Keratinocyte (primary cell): ENCODE measurements at regions not wholly inside any gene's neighbourhood (a gene's known extent, or its start where the extent isn't known, plus 50 kb on each side); places are given as distances from the start of the nearest gene placed in this dataset.

ENCODE experiments used
- DNase-seq: peaks from one replicate; pipeline ENCODE4 v3.0.0-alpha.2; 2011; ENCODE audit warnings: low read depth, missing footprints, low spot score
- FAIRE-seq: peaks from 2 replicates; lab custom pipeline; 2011; peaks lifted over from hg19 to GRCh38; lab: Jason Lieb, UNC
- H2AFZ ChIP-seq: 2 replicates; pipeline ENCODE4 v1.6.0; 2012; ENCODE audit warnings: low read length, control low read depth, inconsistent platforms; ENCODE audit not compliant: control insufficient read depth
- H3K27ac ChIP-seq: 2 replicates; pipeline ENCODE4 v1.5.1; 2011; ENCODE audit warnings: low read length; ENCODE audit not compliant: control insufficient read depth, insufficient read depth
- H3K27me3 ChIP-seq: 3 replicates; pipeline ENCODE4 v1.6.0; 2011; ENCODE audit warnings: low read length; ENCODE audit not compliant: control insufficient read depth, insufficient read depth; ENCODE audit errors: extremely low read depth
- H3K36me3 ChIP-seq, 2 experiments: 2 replicates in 1 of 2; 3 replicates in 1 of 2; pipeline ENCODE4 v1.5.1; 2011; ENCODE audit warnings: low read length in 2 of 2, mild to moderate bottlenecking in 1 of 2; ENCODE audit not compliant: control insufficient read depth in 2 of 2, insufficient read depth in 2 of 2; ENCODE audit errors: extremely low read depth in 1 of 2
- H3K4me1 ChIP-seq: 3 replicates; pipeline ENCODE4 v1.5.1; 2011; ENCODE audit warnings: low read length; ENCODE audit not compliant: control insufficient read depth, insufficient read depth; ENCODE audit errors: extremely low read depth
- H3K4me2 ChIP-seq: 3 replicates; pipeline ENCODE4 v1.6.0; 2011; ENCODE audit warnings: low read depth, low read length; ENCODE audit not compliant: control insufficient read depth, insufficient read depth; ENCODE audit errors: extremely low read depth
- H3K4me3 ChIP-seq, 3 experiments: fragments of 200-600 bp in 1 of 3; sonication (generic) in 1 of 3; 2 replicates in 2 of 3; 3 replicates in 1 of 3; pipeline ENCODE4 v1.5.1; 2011 to 2016; ENCODE audit warnings: low read length in 3 of 3, mild to moderate bottlenecking in 3 of 3, control low read depth in 2 of 3, inconsistent platforms in 1 of 3, low read depth in 1 of 3, mixed read lengths in 1 of 3, mixed run types in 1 of 3, moderate library complexity in 1 of 3; ENCODE audit not compliant: control insufficient read depth in 2 of 3, insufficient read depth in 2 of 3; ENCODE audit errors: extremely low read depth in 1 of 3
- H3K79me2 ChIP-seq: 2 replicates; pipeline ENCODE4 v1.6.0; 2012; ENCODE audit warnings: low read length; ENCODE audit not compliant: control insufficient read depth, insufficient read depth
- H3K9ac ChIP-seq: 3 replicates; pipeline ENCODE4 v1.6.0; 2011; ENCODE audit warnings: low read length; ENCODE audit not compliant: control insufficient read depth, insufficient read depth; ENCODE audit errors: extremely low read depth
- H3K9me1 ChIP-seq: 3 replicates; pipeline ENCODE4 v1.6.0; 2011; ENCODE audit warnings: low read length; ENCODE audit not compliant: control insufficient read depth, insufficient read depth; ENCODE audit errors: extremely low read depth
- H3K9me3 ChIP-seq: 2 replicates; pipeline ENCODE4 v1.5.1; 2012; ENCODE audit warnings: low read depth, low read length; ENCODE audit not compliant: control insufficient read depth
- H4K20me1 ChIP-seq: 3 replicates; pipeline ENCODE4 v1.6.0; 2011; ENCODE audit warnings: low read length; ENCODE audit not compliant: control insufficient read depth, insufficient read depth; ENCODE audit errors: extremely low read depth
- CTCF ChIP-seq, 3 experiments: IDR thresholded peaks in 1 of 3; conservative IDR thresholded peaks in 1 of 3; optimal IDR thresholded peaks in 1 of 3; 2 replicates in 2 of 3; 3 replicates in 1 of 3; pipeline versions ENCODE3 to v1.5.1; 2011; ENCODE audit warnings: low read length in 3 of 3, mild to moderate bottlenecking in 3 of 3, moderate library complexity in 2 of 3, control low read depth in 1 of 3, inconsistent platforms in 1 of 3; ENCODE audit not compliant: insufficient read depth in 2 of 3; ENCODE audit errors: extremely low read depth in 1 of 3
- EZH2 ChIP-seq: IDR thresholded peaks from one replicate; pipeline ENCODE4 v1.6.1; 2012; ENCODE audit warnings: inconsistent platforms, mild to moderate bottlenecking, low read length, moderate library complexity
- dilution Hi-C: fragments of 300-500 bp; cut with MboI; formaldehyde crosslinking; loops from one replicate; pipeline ENCODE4 v1.7.0; 2020; ENCODE audit warnings: low sequenced_read_pairs; ENCODE audit not compliant: extremely low pct_ligation_motif_present

DNA sequence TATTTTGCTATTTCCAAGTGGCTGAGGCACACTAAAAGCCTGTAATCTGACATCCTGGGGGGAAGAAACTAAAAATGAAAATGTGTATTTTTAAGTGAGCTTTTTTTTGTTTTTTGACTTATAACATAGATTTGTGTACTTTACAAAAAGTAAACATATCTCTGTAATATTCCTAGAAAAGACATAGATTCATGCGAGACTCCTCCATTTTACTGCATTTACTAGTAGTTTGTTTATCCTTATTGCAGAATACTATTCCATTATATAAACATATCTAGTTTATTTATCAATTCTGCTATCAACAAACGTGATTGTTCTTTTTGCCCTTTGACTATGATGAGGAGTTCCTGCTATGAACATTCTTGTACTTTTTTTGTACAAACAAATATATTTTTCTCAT is 67.8 kb upstream of the PLSCR5 start:
- Histone ChIP-seq H3K4me3 (no peak overlapping the region), H4K20me1 (no peaks in the 10 kb centered on the region), H3K9me1 (no peaks in the 10 kb centered on the region), H3K79me2 (no peaks in the 10 kb centered on the region), H3K36me3 (no peaks in the 10 kb centered on the region), H2AFZ (no peak overlapping the region), H3K9ac (no peak overlapping the region), H3K9me3 (no peaks in the 10 kb centered on the region), H3K4me2 (no peak overlapping the region), H3K27me3 (no peaks in the 10 kb centered on the region), H3K27ac (no peak overlapping the region), H3K4me1 (no peaks in the 10 kb centered on the region)
- no peak for FAIRE-seq
- DNase-seq: no peak
- no peak for TF ChIP-seq EZH2
- no peak for TF ChIP-seq CTCF (optimal IDR thresholded peaks at IDR 0.05 in 1 of 3, IDR thresholded peaks at IDR 0.05 in 1 of 3, conservative IDR thresholded peaks at IDR 0.05 in 1 of 3; ENCODE audit: extremely low read depth in 1 of 3, insufficient read depth in 2 of 3, low read length in 3 of 3)
- dilution Hi-C loops: no loop called here

- Histone ChIP-seq H3K9me1 (no peaks in the 10 kb centered on the region), H3K4me1 (no peaks in the 10 kb centered on the region), H3K27ac (no peak overlapping the region), H3K27me3 (no peaks in the 10 kb centered on the region), H3K4me3 (no peak overlapping the region), H2AFZ (no peak overlapping the region), H3K4me2 (no peak overlapping the region), H3K36me3 (no peaks in the 10 kb centered on the region), H3K9ac (no peak overlapping the region), H4K20me1 (no peaks in the 10 kb centered on the region), H3K79me2 (no peaks in the 10 kb centered on the region), H3K9me3 (no peaks in the 10 kb centered on the region)
- DNase-seq (no peak), FAIRE-seq (no peak)
- dilution Hi-C loops: no loop called here
- TF ChIP-seq CTCF (optimal IDR thresholded peaks at IDR 0.05 in 1 of 3, IDR thresholded peaks at IDR 0.05 in 1 of 3, conservative IDR thresholded peaks at IDR 0.05 in 1 of 3; ENCODE audit: extremely low read depth in 1 of 3, insufficient read depth in 2 of 3, low read length in 3 of 3): no peak
- no peak for TF ChIP-seq EZH2
Observed at GRCh38 chr3:146664403-146664802, 59.3 kb upstream of the PLSCR5 start.
